IPS-18a (cell line): ENCODE measurements at regions not wholly inside any gene's neighbourhood (a gene's known extent, or its start where the extent isn't known, plus 50 kb on each side); places are given as distances from the start of the nearest gene placed in this dataset.

Experiments used
- H3K27ac ChIP-seq: one replicate; pipeline ENCODE4 v1.5.1; 2013; ENCODE audit warnings: low read length
- H3K27me3 ChIP-seq: one replicate; pipeline ENCODE4 v1.6.1; 2013; ENCODE audit warnings: mild to moderate bottlenecking, low read length; ENCODE audit not compliant: control insufficient read depth, insufficient read depth
- H3K36me3 ChIP-seq: one replicate; pipeline ENCODE4 v1.6.1; 2013; ENCODE audit warnings: low read depth, low read length; ENCODE audit not compliant: control insufficient read depth
- H3K4me1 ChIP-seq: one replicate; pipeline ENCODE4 v1.6.1; 2013; ENCODE audit warnings: low read depth, low read length; ENCODE audit not compliant: control insufficient read depth
- H3K4me3 ChIP-seq: one replicate; pipeline ENCODE4 v1.5.1; 2013; ENCODE audit warnings: low read length
- H3K9ac ChIP-seq: one replicate; pipeline ENCODE4 v1.6.1; 2013; ENCODE audit warnings: mild to moderate bottlenecking, low read length, moderate library complexity
- H3K9me3 ChIP-seq: one replicate; pipeline ENCODE4 v1.6.1; 2013; ENCODE audit warnings: low read depth, low read length; ENCODE audit not compliant: control insufficient read depth

DNA sequence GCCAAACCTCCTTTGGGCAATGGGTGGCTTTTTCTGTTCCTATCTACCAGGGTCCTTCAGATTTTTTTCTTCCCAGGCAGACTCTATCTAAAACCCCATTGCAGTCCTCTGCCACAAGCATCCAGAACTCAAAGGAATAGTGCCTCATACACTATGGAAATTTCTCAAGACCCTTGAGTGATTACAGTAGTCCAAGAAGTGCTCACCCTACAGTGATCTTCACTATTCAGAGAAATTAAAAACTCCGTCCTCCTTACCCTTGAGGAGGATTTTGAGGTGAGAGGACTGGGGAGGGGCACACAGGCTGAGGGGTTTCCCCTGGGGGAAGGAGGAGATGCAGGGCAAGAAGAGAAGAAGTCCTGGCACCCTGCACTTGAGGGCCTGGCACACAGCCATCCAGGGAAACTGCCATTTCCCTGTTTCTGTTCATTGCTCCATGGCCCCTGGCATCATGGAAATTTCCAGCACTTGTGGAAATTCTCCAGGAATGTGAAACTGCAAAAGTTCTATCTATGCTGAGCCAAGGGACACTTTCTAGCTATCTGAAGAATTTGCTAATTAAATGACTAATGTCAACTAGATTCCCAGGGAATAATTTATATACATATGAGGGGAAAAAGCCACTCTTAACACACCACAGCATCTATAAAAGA, 102.5 kb upstream of the ATP1B1 start:
- no peak overlapping the region for H3K27ac ChIP-seq

DNA sequence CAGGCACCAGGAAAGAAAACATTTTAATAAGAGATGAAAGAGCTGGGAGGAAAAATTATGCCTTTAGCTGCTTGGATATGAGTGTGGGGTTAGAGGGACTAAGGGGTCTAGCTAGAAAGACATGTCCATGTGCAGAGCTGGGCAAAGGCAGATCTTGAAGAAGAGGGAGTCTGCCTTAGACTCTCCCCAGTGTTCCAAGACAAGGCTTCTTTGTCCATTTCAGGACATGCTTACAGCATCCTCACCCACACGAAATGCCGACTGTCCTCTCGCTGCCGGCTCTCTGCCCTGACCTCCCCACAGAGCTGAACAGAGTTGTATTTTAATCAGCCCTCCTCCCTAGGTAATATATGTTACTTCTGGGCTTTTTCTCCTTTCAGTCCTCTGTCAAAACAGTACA, 100.7 kb upstream of the ATP1B1 start:
- Histone ChIP-seq H3K36me3 (no peaks in the 10 kb centered on the region), H3K27ac (no peak overlapping the region), H3K27me3 (no peaks in the 10 kb centered on the region), H3K9ac (no peak overlapping the region), H3K9me3 (no peaks in the 10 kb centered on the region), H3K4me1 (no peaks in the 10 kb centered on the region), H3K4me3 (no peak overlapping the region)

More for the DNA sequence above, 102.5 kb upstream of the ATP1B1 start:
- Histone ChIP-seq H3K9ac (no peak overlapping the region), H3K4me1 (no peaks in the 10 kb centered on the region), H3K4me3 (no peak overlapping the region), H3K36me3 (no peaks in the 10 kb centered on the region), H3K27me3 (no peaks in the 10 kb centered on the region), H3K9me3 (no peaks in the 10 kb centered on the region)

- Histone ChIP-seq H3K9me3 (no peaks in the 10 kb centered on the region), H3K4me3 (no peak overlapping the region), H3K36me3 (no peaks in the 10 kb centered on the region), H3K4me1 (no peaks in the 10 kb centered on the region), H3K27ac (no peak overlapping the region), H3K27me3 (no peaks in the 10 kb centered on the region), H3K9ac (no peak overlapping the region)
These were observed 96.8 kb upstream of the ATP1B1 start for GRCh38 chr1:169009666-169010065.

DNA sequence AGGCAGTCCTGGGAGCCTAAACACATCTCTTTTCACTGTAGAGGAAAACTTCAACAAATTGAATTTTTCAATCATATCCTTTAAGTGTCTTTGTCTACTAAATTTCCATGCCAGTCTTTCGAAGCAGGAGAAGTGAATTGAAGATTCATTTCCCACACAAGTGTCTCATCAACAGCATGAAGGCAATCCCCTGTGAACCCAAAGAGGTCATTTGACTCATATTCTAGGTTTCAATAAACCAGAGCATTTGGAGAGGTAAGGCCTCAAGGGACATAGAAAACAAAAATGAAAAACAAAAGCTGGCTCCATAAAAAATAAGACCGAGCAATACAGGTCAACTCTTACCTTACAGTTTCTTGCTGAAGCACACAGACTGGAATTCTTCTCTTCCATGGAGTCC, 94.1 kb upstream of the ATP1B1 start:
- Histone ChIP-seq H3K36me3 (no peaks in the 10 kb centered on the region), H3K9ac (no peak overlapping the region), H3K9me3 (no peaks in the 10 kb centered on the region), H3K27me3 (no peaks in the 10 kb centered on the region), H3K4me3 (no peak overlapping the region), H3K27ac (no peak overlapping the region), H3K4me1 (no peaks in the 10 kb centered on the region)

GRCh38 chr1:169013821-169014220, 92.7 kb upstream of the ATP1B1 start:
- Histone ChIP-seq H3K36me3 (no peaks in the 10 kb centered on the region), H3K9ac (no peak overlapping the region), H3K4me1 (no peaks in the 10 kb centered on the region), H3K4me3 (no peak overlapping the region), H3K27me3 (no peaks in the 10 kb centered on the region), H3K27ac (no peak overlapping the region), H3K9me3 (no peaks in the 10 kb centered on the region)

- no peaks in the 10 kb centered on the region for H3K9me3 ChIP-seq
- no peak overlapping the region for H3K27ac ChIP-seq
- no peaks in the 10 kb centered on the region for H3K4me1 ChIP-seq
- no peak overlapping the region for H3K9ac ChIP-seq
- no peaks in the 10 kb centered on the region for H3K36me3 ChIP-seq
- no peak overlapping the region for H3K4me3 ChIP-seq
- no peaks in the 10 kb centered on the region for H3K27me3 ChIP-seq
These were observed 91.0 kb upstream of the ATP1B1 start for GRCh38 chr1:169015464-169015863.

DNA sequence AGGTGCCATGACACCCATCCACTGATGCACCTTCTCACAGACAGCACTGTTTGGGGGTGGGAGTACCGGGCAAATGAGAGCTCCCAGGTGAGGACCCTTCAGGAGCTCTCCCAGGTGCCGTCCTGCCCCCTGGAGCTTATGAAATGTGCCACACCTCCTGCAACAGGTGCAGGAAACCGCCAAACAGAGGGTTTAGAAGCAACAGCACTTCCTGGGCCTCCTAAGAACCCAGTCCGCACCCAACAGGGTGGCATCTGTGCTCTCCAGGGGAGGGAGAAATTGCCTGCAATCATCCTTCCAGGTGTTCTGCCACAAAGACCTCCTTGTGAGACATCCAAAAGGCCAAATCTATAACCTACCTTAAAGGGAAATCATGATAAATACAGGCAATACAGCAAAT, 87.7 kb upstream of the ATP1B1 start:
- Histone ChIP-seq H3K36me3 (no peaks in the 10 kb centered on the region), H3K9me3 (no peaks in the 10 kb centered on the region), H3K4me1 (no peaks in the 10 kb centered on the region), H3K27me3 (no peaks in the 10 kb centered on the region), H3K4me3 (no peak overlapping the region), H3K27ac (no peak overlapping the region), H3K9ac (no peak overlapping the region)

DNA sequence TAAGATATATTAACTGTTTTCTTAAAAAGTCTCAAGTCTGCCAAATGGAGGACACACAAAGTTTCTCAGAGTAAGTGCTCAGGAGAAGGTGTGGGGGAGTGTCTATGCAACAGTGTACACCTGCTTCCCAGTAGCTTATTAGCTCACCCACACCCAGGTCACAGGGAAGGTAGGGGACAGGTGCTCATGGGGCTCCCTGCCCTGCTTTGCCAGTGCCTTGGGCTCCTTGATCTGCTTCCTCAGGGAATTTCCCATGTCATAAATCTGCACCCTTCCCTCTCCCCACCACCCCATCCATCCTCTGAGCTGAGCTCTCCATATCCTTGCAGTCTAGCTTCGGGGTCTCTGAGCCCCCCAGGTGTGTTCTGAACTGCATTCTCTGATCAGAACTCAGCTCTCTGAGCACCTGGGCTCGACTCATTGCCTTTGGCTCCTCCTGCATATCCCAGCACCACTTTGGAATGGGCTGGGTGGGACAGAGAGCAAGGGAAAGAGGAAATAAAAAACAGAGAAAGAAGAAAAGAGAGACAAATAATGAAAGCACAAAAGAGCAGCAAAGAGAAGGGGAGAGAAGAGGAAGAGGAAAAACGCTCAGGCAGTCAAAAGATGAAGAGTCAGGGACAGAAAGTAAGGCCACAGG, 87.0 kb upstream of the ATP1B1 start:
- H3K4me1 ChIP-seq: no peaks in the 10 kb centered on the region
- H3K36me3 ChIP-seq: no peaks in the 10 kb centered on the region
- H3K27ac ChIP-seq: no peak overlapping the region
- no peaks in the 10 kb centered on the region for H3K27me3 ChIP-seq
- H3K9ac ChIP-seq: no peak overlapping the region
- no peak overlapping the region for H3K4me3 ChIP-seq
- no peaks in the 10 kb centered on the region for H3K9me3 ChIP-seq

- Histone ChIP-seq H3K4me3 (no peak overlapping the region), H3K27me3 (no peaks in the 10 kb centered on the region), H3K4me1 (no peaks in the 10 kb centered on the region), H3K9ac (no peak overlapping the region), H3K27ac (no peak overlapping the region), H3K9me3 (no peaks in the 10 kb centered on the region), H3K36me3 (no peaks in the 10 kb centered on the region)
These were observed 85.8 kb upstream of the ATP1B1 start for GRCh38 chr1:169020684-169021083.

DNA sequence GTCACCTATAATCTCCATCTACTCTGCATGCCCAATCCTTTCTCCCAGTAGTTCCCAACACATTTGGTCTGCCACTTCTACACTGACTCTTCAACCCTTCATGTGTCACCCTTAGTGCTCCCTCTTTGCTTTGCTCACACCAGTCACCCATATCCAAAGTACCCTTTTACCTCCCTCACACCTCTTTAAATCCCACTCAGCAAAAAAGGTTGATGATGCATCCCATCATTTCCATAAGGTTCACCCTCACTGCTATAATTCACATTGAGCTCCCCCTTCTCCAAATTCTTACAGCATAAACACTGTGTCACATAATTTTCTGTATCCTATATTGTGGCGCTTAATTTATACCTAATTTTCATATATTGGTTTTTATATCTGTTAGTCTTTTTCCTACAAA, 83.8 kb upstream of the ATP1B1 start:
- Histone ChIP-seq H3K27ac (no peak overlapping the region), H3K4me3 (no peak overlapping the region), H3K36me3 (no peaks in the 10 kb centered on the region), H3K27me3 (no peaks in the 10 kb centered on the region), H3K4me1 (no peaks in the 10 kb centered on the region), H3K9me3 (no peaks in the 10 kb centered on the region), H3K9ac (no peak overlapping the region)

DNA sequence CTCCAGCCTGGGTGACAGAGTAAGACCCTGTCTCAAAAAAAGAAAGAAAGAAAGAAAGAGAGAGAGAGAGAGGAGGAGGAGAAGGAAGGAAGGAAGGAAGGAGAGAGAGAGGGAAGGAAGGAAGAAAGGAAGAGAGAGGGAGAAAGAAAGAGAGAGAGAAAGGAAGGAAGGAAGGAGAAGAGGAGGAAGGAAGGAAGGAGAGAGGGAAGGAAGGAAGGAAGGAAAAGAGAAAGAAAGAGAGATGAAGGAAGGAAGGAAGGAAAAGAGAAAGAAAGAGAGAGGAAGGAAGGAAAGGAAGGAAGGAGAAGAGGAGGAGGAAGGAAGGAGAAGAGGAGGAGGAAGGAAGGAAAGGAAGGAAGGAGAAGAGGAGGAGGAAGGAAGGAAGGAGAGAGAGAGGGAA, 82.2 kb upstream of the ATP1B1 start:
- no peaks in the 10 kb centered on the region for H3K27me3 ChIP-seq
- no peak overlapping the region for H3K4me3 ChIP-seq
- H3K9me3 ChIP-seq: no peaks in the 10 kb centered on the region
- no peaks in the 10 kb centered on the region for H3K36me3 ChIP-seq
- H3K9ac ChIP-seq: no peak overlapping the region
- no peak overlapping the region for H3K27ac ChIP-seq
- H3K4me1 ChIP-seq: no peaks in the 10 kb centered on the region

- Histone ChIP-seq H3K9ac (no peak overlapping the region), H3K27ac (no peak overlapping the region), H3K4me3 (no peak overlapping the region), H3K9me3 (no peaks in the 10 kb centered on the region), H3K4me1 (no peaks in the 10 kb centered on the region), H3K27me3 (no peaks in the 10 kb centered on the region), H3K36me3 (no peaks in the 10 kb centered on the region)
These were observed 81.7 kb upstream of the ATP1B1 start for GRCh38 chr1:169024800-169025271.
